GM12872 (cell line): ENCODE measurements at regions not wholly inside any gene's neighbourhood (a gene's known extent, or its start where the extent isn't known, plus 50 kb on each side); places are given as distances from the start of the nearest gene placed in this dataset.

Source experiments
- TF ChIP-seq, protein P1 (sequence below): IDR thresholded peaks from 3 replicates; pipeline ENCODE4 v1.5.1; 2011; ENCODE audit warnings: low read depth, mild to moderate bottlenecking, low read length, moderate library complexity; ENCODE audit not compliant: insufficient read depth

- TF ChIP-seq, protein P1, sequence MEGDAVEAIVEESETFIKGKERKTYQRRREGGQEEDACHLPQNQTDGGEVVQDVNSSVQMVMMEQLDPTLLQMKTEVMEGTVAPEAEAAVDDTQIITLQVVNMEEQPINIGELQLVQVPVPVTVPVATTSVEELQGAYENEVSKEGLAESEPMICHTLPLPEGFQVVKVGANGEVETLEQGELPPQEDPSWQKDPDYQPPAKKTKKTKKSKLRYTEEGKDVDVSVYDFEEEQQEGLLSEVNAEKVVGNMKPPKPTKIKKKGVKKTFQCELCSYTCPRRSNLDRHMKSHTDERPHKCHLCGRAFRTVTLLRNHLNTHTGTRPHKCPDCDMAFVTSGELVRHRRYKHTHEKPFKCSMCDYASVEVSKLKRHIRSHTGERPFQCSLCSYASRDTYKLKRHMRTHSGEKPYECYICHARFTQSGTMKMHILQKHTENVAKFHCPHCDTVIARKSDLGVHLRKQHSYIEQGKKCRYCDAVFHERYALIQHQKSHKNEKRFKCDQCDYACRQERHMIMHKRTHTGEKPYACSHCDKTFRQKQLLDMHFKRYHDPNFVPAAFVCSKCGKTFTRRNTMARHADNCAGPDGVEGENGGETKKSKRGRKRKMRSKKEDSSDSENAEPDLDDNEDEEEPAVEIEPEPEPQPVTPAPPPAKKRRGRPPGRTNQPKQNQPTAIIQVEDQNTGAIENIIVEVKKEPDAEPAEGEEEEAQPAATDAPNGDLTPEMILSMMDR, result no peak
These were observed 63.8 kb upstream of the ANXA10 start for GRCh38 chr4:168028568-168028967.

DNA sequence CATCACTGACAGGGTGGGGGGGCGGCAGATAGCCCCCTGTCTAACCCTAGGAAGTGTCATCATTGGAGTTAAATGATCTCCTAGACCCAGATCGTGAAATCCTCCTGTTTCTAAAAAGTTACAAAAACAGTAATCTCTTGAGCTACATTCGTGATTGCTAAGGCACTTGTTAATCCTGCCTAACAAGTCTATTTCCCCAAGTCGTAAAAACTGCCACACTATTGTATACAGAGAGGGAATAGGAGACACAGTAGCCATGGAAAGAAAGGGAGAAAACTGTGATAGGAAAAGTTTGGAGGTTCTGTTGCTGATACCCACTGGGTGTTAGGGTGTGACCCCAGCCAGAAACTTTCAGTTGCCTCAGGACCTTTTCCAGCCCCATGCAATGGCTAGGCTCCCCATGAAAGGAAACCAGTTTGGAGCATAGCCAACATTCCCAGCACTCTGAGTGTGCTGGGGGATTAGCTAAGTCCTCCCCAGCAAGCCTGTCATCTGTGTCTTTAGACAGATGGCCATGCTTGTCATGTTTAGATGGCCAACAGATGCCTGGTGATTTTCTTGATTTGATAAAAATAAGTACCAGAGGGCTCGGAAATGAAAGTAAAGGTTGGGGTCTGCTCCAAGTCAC is 63.3 kb upstream of the ANXA10 start:
- TF ChIP-seq, protein P1, result no peak

GRCh38 chr4:168037676-168038075 is 54.7 kb upstream of the ANXA10 start:
- TF ChIP-seq, protein P1, result no peak

DNA sequence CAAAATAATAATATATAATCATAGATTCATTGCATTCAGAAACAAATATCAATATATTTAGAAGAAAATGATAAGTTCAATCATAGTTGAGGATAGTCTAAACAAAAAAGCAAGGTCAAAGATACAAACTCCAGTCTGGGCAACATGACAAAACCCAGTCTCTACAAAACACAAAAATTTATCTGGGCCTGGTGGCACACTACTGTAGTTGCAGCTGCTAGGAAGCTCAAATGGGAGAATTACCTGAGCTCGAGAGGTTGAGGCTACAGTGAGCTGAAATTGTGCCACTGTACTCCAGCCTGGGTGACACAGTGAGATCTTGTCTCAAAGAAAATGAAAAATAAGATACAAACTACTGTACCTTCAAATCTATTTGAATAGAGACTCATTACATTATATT is 52.7 kb upstream of the ANXA10 start:
- TF ChIP-seq, protein P1, result no peak
